GM20000 (cell line): ENCODE measurements at regions not wholly inside any gene's neighbourhood (a gene's known extent, or its start where the extent isn't known, plus 50 kb on each side); places are given as distances from the start of the nearest gene placed in this dataset.

Source experiments
- DNase-seq: peaks from one replicate; pipeline ENCODE4 v3.0.0; 2012; ENCODE audit warnings: low spot score
- TF ChIP-seq, protein P1 (sequence below): IDR thresholded peaks from 2 replicates; pipeline ENCODE4 v1.5.1; 2012; ENCODE audit warnings: mild to moderate bottlenecking, control low read depth; ENCODE audit errors: extremely low read depth, missing control alignments

DNA sequence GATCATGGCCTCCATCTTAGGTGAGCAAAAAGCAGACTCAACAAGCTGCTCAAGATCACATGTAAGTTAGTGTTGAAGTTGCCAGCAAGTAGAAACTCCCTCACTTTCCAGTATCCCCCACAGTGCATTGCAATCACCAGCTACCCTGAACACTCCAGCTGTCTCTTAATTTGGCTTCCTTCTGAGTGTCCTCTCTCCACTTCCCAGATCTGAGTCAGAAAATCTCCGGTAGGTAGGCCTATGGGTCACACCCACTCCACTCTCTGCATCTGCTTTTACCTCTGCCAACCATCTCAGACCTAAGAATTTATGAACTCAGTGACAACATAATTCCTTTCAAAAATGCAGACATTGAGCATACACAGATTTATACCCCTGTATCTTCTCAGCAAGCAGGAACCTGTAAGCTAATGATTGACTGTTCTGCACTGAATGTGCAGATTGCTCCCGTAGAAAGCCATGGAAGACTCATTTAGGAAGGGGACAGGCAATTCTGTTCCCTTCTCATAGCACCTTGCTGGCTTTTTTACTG lies 656.9 kb downstream of the EPHA4 start:
- no peak for DNase-seq
- TF ChIP-seq, protein P1, sequence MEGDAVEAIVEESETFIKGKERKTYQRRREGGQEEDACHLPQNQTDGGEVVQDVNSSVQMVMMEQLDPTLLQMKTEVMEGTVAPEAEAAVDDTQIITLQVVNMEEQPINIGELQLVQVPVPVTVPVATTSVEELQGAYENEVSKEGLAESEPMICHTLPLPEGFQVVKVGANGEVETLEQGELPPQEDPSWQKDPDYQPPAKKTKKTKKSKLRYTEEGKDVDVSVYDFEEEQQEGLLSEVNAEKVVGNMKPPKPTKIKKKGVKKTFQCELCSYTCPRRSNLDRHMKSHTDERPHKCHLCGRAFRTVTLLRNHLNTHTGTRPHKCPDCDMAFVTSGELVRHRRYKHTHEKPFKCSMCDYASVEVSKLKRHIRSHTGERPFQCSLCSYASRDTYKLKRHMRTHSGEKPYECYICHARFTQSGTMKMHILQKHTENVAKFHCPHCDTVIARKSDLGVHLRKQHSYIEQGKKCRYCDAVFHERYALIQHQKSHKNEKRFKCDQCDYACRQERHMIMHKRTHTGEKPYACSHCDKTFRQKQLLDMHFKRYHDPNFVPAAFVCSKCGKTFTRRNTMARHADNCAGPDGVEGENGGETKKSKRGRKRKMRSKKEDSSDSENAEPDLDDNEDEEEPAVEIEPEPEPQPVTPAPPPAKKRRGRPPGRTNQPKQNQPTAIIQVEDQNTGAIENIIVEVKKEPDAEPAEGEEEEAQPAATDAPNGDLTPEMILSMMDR, result no peak

DNA sequence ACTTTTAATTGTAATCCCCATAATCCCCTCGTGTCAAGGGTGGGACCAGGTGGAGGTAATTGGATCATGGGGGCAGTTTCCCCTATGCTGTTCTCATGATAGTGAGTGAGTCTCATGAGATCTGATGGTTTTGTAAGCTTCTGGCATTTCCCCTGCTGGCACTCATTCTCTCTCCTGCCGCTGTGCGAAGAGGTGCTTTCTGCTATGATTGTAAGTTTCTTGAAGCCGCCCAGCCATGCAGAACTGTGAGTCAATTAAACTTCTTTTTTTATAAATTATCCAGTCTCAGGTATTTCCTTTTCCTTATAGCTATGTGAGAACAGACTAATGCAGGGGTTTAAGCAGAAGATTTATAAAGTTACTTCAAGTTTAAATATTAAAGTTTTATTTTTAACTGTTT lies 655.2 kb downstream of the EPHA4 start:
- TF ChIP-seq, protein P1, result no peak
- DNase-seq, result no peak

DNA sequence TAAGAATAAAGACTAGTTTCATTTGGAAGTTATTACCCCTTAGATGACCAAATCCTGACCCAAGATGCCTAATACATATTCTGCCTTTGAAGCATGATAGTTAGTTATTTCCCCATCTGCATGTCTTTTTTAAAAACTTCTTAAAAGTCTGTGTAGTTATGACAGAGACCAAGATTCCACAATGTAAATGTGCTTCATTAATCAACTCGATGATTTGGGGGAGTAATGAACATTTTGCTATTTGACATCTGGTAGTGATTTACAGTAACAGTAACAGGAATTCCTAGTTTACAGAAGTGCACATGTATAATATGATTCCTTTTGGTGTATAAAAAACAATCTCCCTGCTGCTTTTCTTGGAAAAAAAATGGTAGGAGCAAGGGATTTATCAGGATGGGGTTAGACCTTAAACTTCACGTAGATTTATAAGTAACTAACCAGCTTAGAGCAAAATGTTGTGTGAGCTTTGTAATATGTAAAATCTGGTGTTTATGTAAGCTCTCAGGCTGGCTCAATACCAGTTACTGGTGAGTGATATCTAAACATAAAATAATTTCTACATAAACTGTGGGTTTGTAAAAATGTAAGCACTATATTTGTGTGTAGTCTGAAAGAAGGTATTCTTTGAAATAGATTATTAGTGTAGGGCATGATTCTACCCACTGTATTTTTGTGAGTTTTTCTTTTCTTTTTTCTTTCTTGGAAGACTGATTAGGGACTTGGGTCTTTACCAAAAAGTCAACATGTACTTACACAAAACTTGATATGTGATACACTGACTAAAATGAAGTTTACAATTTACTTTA lies 641.6 kb downstream of the EPHA4 start:
- TF ChIP-seq, protein P1, result no peak
- no peak for DNase-seq

DNA sequence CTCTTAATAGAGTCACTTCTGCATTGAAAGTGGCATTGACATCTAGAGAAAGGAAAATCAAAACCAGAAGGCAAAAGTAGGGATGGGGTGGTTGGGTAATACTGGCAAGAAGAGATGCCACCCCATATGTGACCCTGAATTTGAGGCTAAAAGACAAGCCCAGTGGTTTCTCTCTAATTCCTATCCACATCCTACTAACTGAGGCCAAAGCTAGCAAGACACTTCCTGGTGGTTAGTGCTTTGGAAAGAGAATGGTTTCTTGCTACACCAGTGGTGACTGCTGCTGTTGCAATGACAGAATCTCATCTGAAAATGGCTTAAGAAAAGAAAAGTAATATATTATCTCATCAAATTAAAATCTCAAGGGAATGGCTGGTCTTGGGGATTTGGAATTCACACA lies 640.6 kb downstream of the EPHA4 start:
- TF ChIP-seq, protein P1, result no peak
- DNase-seq, result no peak

DNA sequence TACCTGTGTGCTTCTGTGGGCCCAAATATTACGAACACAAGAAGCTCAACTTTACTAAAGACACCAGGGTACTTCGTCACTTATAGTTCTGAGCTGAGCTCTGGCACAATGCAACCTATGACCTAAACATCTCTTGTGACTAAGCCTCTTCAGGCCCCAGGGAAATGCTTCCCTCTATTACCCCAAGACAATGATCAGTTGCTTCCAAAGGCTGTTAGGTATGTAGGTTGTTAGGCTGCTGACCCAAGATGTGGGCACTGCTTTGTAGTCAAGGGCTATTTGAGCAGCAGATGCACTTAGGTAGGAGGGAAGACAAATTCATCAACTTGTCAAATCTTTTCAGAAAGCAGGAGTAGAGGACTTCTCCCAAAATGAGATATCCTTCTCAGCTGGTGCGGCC lies 640.1 kb downstream of the EPHA4 start:
- DNase-seq, result no peak
- TF ChIP-seq, protein P1, result no peak

DNA sequence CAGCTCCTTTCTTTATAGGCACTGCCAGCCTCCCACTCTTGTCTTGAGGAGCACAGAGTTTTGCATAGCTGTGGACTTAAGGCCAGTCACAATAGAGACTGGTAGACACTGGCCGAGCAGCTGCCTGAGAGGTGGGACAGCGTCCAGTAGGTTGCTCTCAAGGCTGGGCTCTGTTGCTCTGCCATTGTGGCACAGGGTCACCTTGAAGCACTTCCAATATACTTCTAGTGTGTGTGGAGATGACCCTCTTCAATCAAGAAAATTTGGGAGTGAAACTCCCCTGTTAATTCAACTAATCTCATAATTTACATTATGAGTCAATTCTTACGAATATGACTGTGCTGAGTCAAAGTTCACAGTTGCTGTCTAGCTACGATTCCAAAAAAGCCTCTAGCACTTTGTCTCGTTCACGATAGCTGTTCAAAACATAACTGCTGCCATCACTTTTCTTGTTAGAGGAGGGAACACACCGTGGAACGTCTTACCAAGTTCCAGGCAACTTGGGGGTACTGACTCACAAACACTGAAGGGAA lies 636.2 kb downstream of the EPHA4 start:
- TF ChIP-seq, protein P1, result no peak
- DNase-seq, result no peak

DNA sequence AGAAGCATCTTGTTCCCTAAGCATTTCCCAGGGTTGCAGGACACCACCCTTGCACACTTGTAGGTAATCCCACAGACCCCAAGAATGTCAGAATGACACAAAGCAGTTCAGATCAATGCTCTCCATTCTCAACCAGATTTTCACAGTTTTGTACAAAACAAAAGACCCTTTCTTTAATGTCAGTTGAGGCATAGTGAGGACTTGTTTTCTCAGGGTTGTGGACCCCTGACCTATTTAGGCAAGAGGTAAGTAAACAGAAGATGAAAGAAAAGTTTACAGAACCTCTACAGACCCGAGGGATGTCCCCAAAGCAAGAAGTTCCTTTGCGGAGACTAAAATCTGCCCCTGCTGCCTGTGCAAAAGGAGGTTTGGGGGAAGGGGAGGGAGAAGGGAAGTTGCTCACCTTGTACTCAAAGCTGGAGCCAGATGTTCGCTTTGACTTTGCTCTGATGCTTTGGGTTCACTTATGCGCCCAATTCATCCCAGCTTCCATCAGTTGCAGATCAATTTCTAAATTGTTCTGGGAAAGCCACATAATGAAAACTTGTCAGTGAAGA lies 635.4 kb downstream of the EPHA4 start:
- TF ChIP-seq, protein P1, result no peak
- DNase-seq, result no peak
